Nephron progenitor cell (in vitro differentiated cells): ENCODE measurements at regions not wholly inside any gene's neighbourhood (a gene's known extent, or its start where the extent isn't known, plus 50 kb on each side); places are given as distances from the start of the nearest gene placed in this dataset.
"Not testable (repeated sequence)": the region's sequence is repeated elsewhere in the genome, so short reads cannot be mapped to it uniquely, and the experiment has no call there.

Experiments
- DNase-seq: peaks from one replicate; pipeline ENCODE4 v3.0.0; 2021
- H3K27ac Mint-ChIP-seq: 2 replicates; pipeline ENCODE4 v1.8.0; 2021; ENCODE audit warnings: mild to moderate bottlenecking, moderate library complexity, mixed read lengths
- H3K27me3 Mint-ChIP-seq: 2 replicates; pipeline ENCODE4 v1.8.0; 2021; ENCODE audit warnings: mild to moderate bottlenecking, low read depth, mixed read lengths; ENCODE audit not compliant: poor library complexity
- H3K36me3 Mint-ChIP-seq: 2 replicates; pipeline ENCODE4 v1.8.0; 2021; ENCODE audit warnings: low read depth, mixed read lengths
- H3K4me1 Mint-ChIP-seq: 2 replicates; pipeline ENCODE4 v1.8.0; 2021; ENCODE audit warnings: mixed read lengths
- H3K4me3 Mint-ChIP-seq: 2 replicates; pipeline ENCODE4 v1.8.0; 2021; ENCODE audit warnings: mild to moderate bottlenecking, moderate library complexity, mixed read lengths
- H3K9me3 Mint-ChIP-seq: 2 replicates; pipeline ENCODE4 v1.8.0; 2021; ENCODE audit warnings: mild to moderate bottlenecking, moderate library complexity, mixed read lengths
- TF ChIP-seq, protein P1 (sequence below): fragments of 200-600 bp; sonication (generic); IDR thresholded peaks from 2 replicates; pipeline ENCODE4 v1.5.0; 2021; ENCODE audit warnings: antibody characterized with exemption

- Mint-ChIP-seq H3K4me1 (no peaks in the 10 kb centered on the region), H3K9me3 (no peaks in the 10 kb centered on the region), H3K27me3 (peaks cover 13% of the 10 kb centered on the region), H3K36me3 (no peaks in the 10 kb centered on the region), H3K4me3 (no peak overlapping the region), H3K27ac (no peak overlapping the region)
- DNase-seq, result no peak
- TF ChIP-seq, protein P1, sequence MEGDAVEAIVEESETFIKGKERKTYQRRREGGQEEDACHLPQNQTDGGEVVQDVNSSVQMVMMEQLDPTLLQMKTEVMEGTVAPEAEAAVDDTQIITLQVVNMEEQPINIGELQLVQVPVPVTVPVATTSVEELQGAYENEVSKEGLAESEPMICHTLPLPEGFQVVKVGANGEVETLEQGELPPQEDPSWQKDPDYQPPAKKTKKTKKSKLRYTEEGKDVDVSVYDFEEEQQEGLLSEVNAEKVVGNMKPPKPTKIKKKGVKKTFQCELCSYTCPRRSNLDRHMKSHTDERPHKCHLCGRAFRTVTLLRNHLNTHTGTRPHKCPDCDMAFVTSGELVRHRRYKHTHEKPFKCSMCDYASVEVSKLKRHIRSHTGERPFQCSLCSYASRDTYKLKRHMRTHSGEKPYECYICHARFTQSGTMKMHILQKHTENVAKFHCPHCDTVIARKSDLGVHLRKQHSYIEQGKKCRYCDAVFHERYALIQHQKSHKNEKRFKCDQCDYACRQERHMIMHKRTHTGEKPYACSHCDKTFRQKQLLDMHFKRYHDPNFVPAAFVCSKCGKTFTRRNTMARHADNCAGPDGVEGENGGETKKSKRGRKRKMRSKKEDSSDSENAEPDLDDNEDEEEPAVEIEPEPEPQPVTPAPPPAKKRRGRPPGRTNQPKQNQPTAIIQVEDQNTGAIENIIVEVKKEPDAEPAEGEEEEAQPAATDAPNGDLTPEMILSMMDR, result no peak
These were observed 217.3 kb downstream of the RAB11FIP4 start for GRCh38 chr17:31608659-31609254.

DNA sequence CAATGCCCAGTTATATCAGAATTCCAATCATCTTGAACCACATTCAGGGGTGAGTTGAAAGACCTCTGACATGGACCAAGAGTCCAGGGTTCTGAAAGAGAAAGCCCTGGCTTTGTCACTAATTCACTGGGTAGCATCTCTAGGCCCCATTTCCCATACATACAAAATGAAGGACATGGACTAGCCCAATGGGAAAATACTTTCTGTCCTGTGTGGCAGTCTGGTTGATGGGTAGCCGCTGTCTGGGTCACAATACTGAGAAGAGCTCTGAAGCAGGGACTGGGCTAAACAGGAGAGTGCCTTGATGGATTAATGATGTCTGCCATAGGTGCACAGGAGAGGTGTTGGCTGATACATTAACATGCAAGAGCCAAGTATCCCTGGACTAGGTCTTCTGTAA lies 214.3 kb downstream of the RAB11FIP4 start:
- Mint-ChIP-seq H3K4me1 (peaks cover 11% of the 10 kb centered on the region), H3K27ac (no peak overlapping the region), H3K27me3 (peaks cover 15% of the 10 kb centered on the region), H3K4me3 (no peak overlapping the region), H3K36me3 (no peaks in the 10 kb centered on the region), H3K9me3 (no peaks in the 10 kb centered on the region)
- TF ChIP-seq, protein P1, result no peak
- DNase-seq, result no peak

GRCh38 chr17:31604936-31605335 lies 213.5 kb downstream of the RAB11FIP4 start:
- no peak overlapping the region for H3K4me3 Mint-ChIP-seq
- TF ChIP-seq, protein P1, result no peak
- peaks cover 12% of the 10 kb centered on the region for H3K27me3 Mint-ChIP-seq
- H3K36me3 Mint-ChIP-seq, result no peaks in the 10 kb centered on the region
- H3K27ac Mint-ChIP-seq, result no peak overlapping the region
- peaks cover 13% of the 10 kb centered on the region for H3K4me1 Mint-ChIP-seq
- no peaks in the 10 kb centered on the region for H3K9me3 Mint-ChIP-seq
- DNase-seq, result no peak

DNA sequence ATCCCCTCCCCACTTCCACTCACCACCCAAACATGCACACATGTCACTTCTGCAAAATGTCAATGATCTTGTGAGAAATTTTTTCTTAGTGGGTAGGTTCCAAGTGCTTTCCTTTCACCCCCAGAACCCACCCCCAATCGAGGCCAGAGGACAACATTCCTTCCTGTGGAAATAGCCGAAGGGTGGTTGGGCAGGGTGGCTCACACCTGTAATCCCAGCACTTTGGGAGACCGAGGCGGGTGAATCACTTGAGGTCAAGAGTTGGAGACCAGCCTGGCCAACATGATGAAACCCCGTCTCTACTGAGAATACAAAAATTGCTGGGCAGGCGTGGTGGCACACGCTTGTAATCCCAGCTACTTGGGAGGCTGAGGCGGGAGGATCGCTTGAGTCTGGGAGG lies 208.7 kb downstream of the RAB11FIP4 start:
- DNase-seq, H3K27me3 Mint-ChIP-seq, H3K4me3 Mint-ChIP-seq, H3K9me3 Mint-ChIP-seq, H3K36me3 Mint-ChIP-seq, H3K27ac Mint-ChIP-seq: not testable (repeated sequence)
- H3K4me1 Mint-ChIP-seq, result peaks cover 49% of the 10 kb centered on the region

DNA sequence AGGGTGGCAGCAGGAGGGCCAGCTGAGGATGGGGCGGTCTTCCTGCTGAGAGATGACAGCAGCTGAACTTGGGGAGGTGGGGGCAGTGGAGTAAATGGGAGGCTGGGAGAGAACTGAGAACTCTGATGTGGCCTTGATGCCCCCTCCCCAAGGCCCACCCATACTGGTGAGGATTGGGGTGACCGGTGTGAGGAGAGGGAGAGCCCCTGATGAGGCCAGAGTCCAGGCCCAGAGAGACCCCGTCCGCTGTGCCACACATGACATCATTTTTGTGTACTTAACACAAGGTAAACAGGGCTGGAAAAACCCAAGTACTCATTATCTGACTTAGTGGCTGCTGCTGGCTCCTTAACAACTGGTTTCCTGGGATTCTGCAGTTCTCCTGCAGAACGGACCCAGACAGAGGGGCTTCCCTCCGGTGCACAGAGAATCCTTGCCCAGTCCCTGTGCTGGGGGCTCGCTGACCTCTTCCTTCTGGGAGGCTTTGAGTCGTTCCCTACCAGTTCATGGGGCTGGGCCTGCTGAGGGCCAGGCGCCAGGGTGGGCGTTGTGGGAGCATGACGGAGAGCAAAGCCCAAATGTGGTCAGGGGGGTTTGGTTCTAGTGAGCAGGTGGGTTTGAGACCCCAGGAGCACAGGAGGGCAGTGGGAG lies 207.6 kb downstream of the RAB11FIP4 start:
- TF ChIP-seq, protein P1, result no peak
- Mint-ChIP-seq H3K4me3 (no peak overlapping the region), H3K27ac (peak overlapping the region; percentile 88)

DNA sequence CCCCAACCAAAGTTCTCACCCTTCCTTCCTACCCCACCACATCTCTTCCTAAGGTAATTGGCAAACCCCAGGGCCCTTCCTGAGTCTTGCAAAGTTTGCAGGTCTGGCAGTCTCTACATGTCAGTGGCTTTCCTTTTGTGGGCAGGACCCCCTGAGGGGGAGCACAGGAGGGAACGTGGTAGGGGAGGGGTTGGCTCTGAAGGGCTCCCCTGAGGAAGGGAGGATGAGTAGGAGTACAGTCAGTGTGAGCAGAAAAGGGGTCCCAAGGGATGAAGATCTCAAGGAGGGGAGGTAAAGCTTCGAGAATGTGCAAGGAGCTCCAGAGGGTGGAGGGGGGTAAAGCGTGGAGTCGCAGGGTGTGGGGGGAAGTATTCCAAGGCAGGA lies 206.9 kb downstream of the RAB11FIP4 start:
- TF ChIP-seq, protein P1, result no peak
- H3K4me3 Mint-ChIP-seq, result no peak overlapping the region
- H3K36me3 Mint-ChIP-seq, result no peaks in the 10 kb centered on the region
- DNase-seq, result no peak
- H3K4me1 Mint-ChIP-seq, result peaks cover 58% of the 10 kb centered on the region
- H3K27ac Mint-ChIP-seq, result peak overlapping the region; percentile 25
- H3K27me3 Mint-ChIP-seq, result peaks cover 2% of the 10 kb centered on the region
- H3K9me3 Mint-ChIP-seq, result no peaks in the 10 kb centered on the region

More for the DNA sequence above, 207.6 kb downstream of the RAB11FIP4 start:
- Mint-ChIP-seq H3K36me3 (no peaks in the 10 kb centered on the region), H3K27me3 (peaks cover 2% of the 10 kb centered on the region), H3K4me1 (peaks cover 54% of the 10 kb centered on the region), H3K9me3 (no peaks in the 10 kb centered on the region)
- no peak for DNase-seq
